GM18909 (cell line): ENCODE measurements at regions not wholly inside any gene's neighbourhood (a gene's known extent, or its start where the extent isn't known, plus 50 kb on each side); places are given as distances from the start of the nearest gene placed in this dataset.

Experiments
- ATAC-seq: cut with Tn5 transposase; IDR thresholded peaks from one replicate; pipeline ENCODE4 v1.9.1; 2021; ENCODE audit warnings: mild to moderate bottlenecking; ENCODE audit not compliant: unreplicated experiment, poor library complexity

GRCh38 chrX:43604753-43605152 lies 51.3 kb upstream of the MAOA start:
- no peak for ATAC-seq

DNA sequence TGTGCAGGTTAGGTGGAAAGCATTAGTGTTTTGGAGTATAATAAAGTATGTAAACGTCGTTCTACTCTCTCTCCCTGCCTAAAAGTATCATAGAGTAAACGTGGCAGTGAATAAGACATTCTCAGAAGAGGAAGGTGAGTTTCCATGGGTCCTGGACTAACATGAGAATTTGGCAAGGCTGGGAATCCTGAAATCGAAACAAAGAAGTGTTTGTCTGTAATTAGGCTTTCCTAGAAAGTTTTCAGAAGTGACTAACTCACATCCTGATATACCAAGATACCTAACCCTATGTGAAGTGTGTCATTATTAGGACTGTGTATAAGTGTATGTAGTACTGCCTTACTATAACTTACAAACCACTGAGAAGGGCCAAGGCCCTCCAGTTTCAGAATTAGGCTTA lies 50.7 kb upstream of the MAOA start:
- ATAC-seq = no peak
